Loucy (cell line): ENCODE measurements at regions not wholly inside any gene's neighbourhood (a gene's known extent, or its start where the extent isn't known, plus 50 kb on each side); places are given as distances from the start of the nearest gene placed in this dataset.

Experiments used
- CTCF ChIP-seq: fragments of 200-600 bp; sonication (generic); conservative IDR thresholded peaks from 2 replicates; pipeline ENCODE4 v1.5.1; 2014; ENCODE audit warnings: mild to moderate bottlenecking, antibody characterized with exemption, low read length
- EZH2phosphoT487 ChIP-seq: fragments of 200-600 bp; IDR thresholded peaks from 2 replicates; pipeline ENCODE4 v1.6.1; 2018; ENCODE audit warnings: antibody characterized with exemption, mild to moderate bottlenecking, moderate library complexity, borderline replicate concordance

DNA sequence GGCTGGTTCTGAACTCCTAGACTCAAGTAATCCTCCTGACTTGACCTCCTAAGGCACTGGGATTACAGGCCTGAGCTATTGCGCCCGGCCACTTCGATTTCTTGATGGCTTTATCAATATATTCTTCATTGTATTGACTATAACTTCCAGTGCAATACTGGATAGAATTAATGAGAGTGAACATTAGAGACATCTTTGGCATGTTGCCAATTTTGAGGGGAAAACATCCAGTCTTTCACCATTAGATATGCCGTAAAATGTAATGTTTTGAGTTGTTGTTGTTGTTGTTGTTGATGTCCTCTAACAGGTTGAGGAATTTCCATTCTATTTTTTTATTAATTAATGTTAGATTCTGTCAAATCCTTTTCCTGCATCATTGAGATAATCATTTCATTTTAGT, 578.9 kb downstream of the ZWINT start:
- TF ChIP-seq CTCF (no peak), EZH2phosphoT487 (no peak)
